OCI-LY3 (cell line): ENCODE measurements at regions not wholly inside any gene's neighbourhood (a gene's known extent, or its start where the extent isn't known, plus 50 kb on each side); places are given as distances from the start of the nearest gene placed in this dataset.

Experiments used
- EZH2phosphoT487 ChIP-seq: fragments of 200-600 bp; shearing (Covaris generic); IDR thresholded peaks from 2 replicates; pipeline ENCODE4 v1.6.1; 2018; ENCODE audit warnings: antibody characterized with exemption, mixed run types, low read depth
- TF ChIP-seq, protein P1 (sequence below): fragments of 200-600, 300-600 bp; sonication (generic); IDR thresholded peaks from 2 replicates; pipeline ENCODE4 v1.5.1; 2014; ENCODE audit warnings: antibody characterized with exemption, low read length, low read depth

DNA sequence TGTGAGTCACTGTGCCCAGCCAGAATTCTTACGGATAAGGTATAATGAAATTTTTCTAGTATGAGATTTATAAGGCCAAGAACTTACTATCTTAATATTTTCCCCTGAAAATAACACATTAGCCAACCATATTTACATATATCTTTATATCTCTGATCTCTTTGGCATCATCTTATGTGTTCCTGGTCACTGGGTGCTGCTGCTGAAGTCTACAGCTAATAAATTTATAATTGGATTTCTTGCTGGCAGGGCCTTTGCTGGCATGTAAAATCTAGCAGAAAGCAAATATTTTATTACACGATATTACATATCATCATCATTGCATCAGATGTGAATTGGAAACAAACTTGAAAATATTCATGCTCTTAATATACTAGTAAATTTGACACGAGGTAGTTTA lies 590.7 kb downstream of the ANXA1 start:
- TF ChIP-seq, protein P1, sequence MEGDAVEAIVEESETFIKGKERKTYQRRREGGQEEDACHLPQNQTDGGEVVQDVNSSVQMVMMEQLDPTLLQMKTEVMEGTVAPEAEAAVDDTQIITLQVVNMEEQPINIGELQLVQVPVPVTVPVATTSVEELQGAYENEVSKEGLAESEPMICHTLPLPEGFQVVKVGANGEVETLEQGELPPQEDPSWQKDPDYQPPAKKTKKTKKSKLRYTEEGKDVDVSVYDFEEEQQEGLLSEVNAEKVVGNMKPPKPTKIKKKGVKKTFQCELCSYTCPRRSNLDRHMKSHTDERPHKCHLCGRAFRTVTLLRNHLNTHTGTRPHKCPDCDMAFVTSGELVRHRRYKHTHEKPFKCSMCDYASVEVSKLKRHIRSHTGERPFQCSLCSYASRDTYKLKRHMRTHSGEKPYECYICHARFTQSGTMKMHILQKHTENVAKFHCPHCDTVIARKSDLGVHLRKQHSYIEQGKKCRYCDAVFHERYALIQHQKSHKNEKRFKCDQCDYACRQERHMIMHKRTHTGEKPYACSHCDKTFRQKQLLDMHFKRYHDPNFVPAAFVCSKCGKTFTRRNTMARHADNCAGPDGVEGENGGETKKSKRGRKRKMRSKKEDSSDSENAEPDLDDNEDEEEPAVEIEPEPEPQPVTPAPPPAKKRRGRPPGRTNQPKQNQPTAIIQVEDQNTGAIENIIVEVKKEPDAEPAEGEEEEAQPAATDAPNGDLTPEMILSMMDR, result no peak
- no peak for TF ChIP-seq EZH2phosphoT487
